Mammary epithelial cell (primary cell): ENCODE measurements at regions not wholly inside any gene's neighbourhood (a gene's known extent, or its start where the extent isn't known, plus 50 kb on each side); places are given as distances from the start of the nearest gene placed in this dataset.

Experiments used
- CTCF ChIP-seq, 2 donors: IDR thresholded peaks in 1 of 2; conservative IDR thresholded peaks in 1 of 2; 2 replicates each; pipeline ENCODE4 v1.5.1; 2011 to 2012; ENCODE audit warnings: inconsistent platforms in 2 of 2, low read length in 2 of 2, mild to moderate bottlenecking in 2 of 2, control low read depth in 1 of 2, low read depth in 1 of 2; ENCODE audit not compliant: insufficient read depth in 1 of 2; ENCODE audit errors: extremely low read depth in 1 of 2
- EZH2 ChIP-seq: IDR thresholded peaks from 2 replicates; pipeline ENCODE4 v1.6.1; 2012; ENCODE audit warnings: low read length, inconsistent platforms, borderline replicate concordance

DNA sequence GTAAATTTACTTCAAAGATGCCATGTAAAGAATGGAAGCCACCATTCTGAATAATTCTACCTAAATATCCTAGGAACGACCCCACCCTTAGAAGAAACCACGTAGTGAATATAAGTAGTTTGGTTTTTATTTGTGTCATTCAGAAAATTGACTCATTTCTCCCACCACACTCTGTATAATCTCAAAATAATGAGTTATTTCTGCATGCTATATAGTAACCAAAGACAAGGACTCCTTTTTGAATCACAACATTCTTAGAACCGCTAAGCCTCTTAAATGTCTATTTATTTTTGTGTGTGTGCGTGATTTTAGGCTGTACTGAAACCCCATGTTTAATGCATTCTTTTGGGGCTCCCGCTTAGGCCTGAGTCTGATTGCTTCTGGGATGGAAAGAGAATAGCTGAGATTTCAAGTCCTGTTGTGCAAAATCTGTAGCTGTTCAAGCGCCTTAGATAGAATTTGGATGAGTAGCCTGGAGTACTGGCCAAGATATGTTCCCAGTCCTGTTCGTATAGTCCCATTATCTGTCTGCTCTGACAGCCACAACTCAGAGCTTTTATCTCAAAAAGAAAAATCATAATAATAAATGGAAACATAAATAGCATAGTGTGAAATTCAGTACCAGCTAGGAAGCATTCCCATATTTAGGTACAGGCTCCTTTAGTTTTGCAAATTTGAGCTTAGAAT lies 532.4 kb upstream of the NBEA start:
- TF ChIP-seq EZH2 (no peak), CTCF (conservative IDR thresholded peaks at IDR 0.05 in 1 of 2, IDR thresholded peaks at IDR 0.05 in 1 of 2; ENCODE audit: extremely low read depth in 1 of 2, insufficient read depth in 1 of 2, low read depth in 1 of 2, low read length in 2 of 2) (no peak)
